Fibroblast of peridontal ligament (primary cell): ENCODE measurements at regions not wholly inside any gene's neighbourhood (a gene's known extent, or its start where the extent isn't known, plus 50 kb on each side); places are given as distances from the start of the nearest gene placed in this dataset.

Experiments
- DNase-seq: peaks from one replicate; pipeline ENCODE4 v3.0.0-alpha.2; 2010; ENCODE audit errors: extremely low read depth

- peak; percentile 55 for DNase-seq
These were observed 100.2 kb downstream of the PERP start for GRCh38 chr6:138007014-138007472.

- no peak for DNase-seq
These were observed 98.4 kb downstream of the PERP start for GRCh38 chr6:138008791-138009190.

- DNase-seq: no peak
These were observed 95.8 kb downstream of the PERP start for GRCh38 chr6:138011413-138011812.

GRCh38 chr6:138012682-138013081 lies 94.5 kb downstream of the PERP start:
- DNase-seq: no peak

GRCh38 chr6:138013959-138014358 lies 93.3 kb downstream of the PERP start:
- DNase-seq: no peak

- no peak for DNase-seq
These were observed 90.0 kb downstream of the PERP start for GRCh38 chr6:138017166-138017757.

GRCh38 chr6:138018297-138018696 lies 88.9 kb downstream of the PERP start:
- DNase-seq: no peak

- DNase-seq: no peak
These were observed 81.7 kb downstream of the PERP start for GRCh38 chr6:138025528-138025978.

GRCh38 chr6:138026342-138026741 lies 80.9 kb downstream of the PERP start:
- DNase-seq: no peak

- DNase-seq: no peak
These were observed 78.3 kb downstream of the PERP start for GRCh38 chr6:138028893-138029292.

GRCh38 chr6:138030872-138031271 lies 76.3 kb downstream of the PERP start:
- no peak for DNase-seq

GRCh38 chr6:138031417-138031816 lies 75.8 kb downstream of the PERP start:
- DNase-seq: no peak

- no peak for DNase-seq
These were observed 75.4 kb downstream of the PERP start for GRCh38 chr6:138031850-138032249.

- DNase-seq: no peak
These were observed 74.6 kb downstream of the PERP start for GRCh38 chr6:138032571-138032970.

GRCh38 chr6:138034229-138034628 lies 73.0 kb downstream of the PERP start:
- DNase-seq: no peak

- DNase-seq: no peak
These were observed 72.1 kb downstream of the PERP start for GRCh38 chr6:138035070-138035469.

GRCh38 chr6:138036111-138036510 lies 71.1 kb downstream of the PERP start:
- no peak for DNase-seq

GRCh38 chr6:138037009-138037504 lies 70.2 kb downstream of the PERP start:
- no peak for DNase-seq

- DNase-seq: no peak
These were observed 68.9 kb downstream of the PERP start for GRCh38 chr6:138038142-138038870.
